Activated naive CD8-positive, alpha-beta T cell treated with anti-CD3 and anti-CD28 coated beads for 36 hours (primary cell): ENCODE measurements at regions not wholly inside any gene's neighbourhood (a gene's known extent, or its start where the extent isn't known, plus 50 kb on each side); places are given as distances from the start of the nearest gene placed in this dataset.

ENCODE experiments used
- DNase-seq: peaks from one replicate; pipeline ENCODE4 v3.0.0; 2021
- H3K27ac Mint-ChIP-seq: one replicate; pipeline ENCODE4 v1.8.0; 2022; ENCODE audit warnings: mild to moderate bottlenecking, moderate library complexity, mixed read lengths
- H3K27me3 Mint-ChIP-seq: one replicate; pipeline ENCODE4 v1.8.0; 2022; ENCODE audit warnings: mild to moderate bottlenecking, mixed read lengths
- H3K36me3 Mint-ChIP-seq: one replicate; pipeline ENCODE4 v1.8.0; 2021; ENCODE audit warnings: mild to moderate bottlenecking, mixed read lengths
- H3K4me1 Mint-ChIP-seq: one replicate; pipeline ENCODE4 v1.8.0; 2021; ENCODE audit warnings: mixed read lengths
- H3K4me3 Mint-ChIP-seq: one replicate; pipeline ENCODE4 v1.8.0; 2022; ENCODE audit warnings: mild to moderate bottlenecking, moderate library complexity, mixed read lengths
- H3K9me3 Mint-ChIP-seq: one replicate; pipeline ENCODE4 v1.8.0; 2022; ENCODE audit warnings: mixed read lengths

- H3K36me3 Mint-ChIP-seq = no peaks in the 10 kb centered on the region
- peaks cover 3% of the 10 kb centered on the region for H3K27me3 Mint-ChIP-seq
- no peak overlapping the region for H3K4me3 Mint-ChIP-seq
- no peaks in the 10 kb centered on the region for H3K9me3 Mint-ChIP-seq
- DNase-seq = no peak
- no peaks in the 10 kb centered on the region for H3K4me1 Mint-ChIP-seq
- H3K27ac Mint-ChIP-seq = no peak overlapping the region
Measured at GRCh38 chr1:29574871-29575270, 338.5 kb downstream of the PTPRU start.

GRCh38 chr1:29569971-29570634 lies 333.8 kb downstream of the PTPRU start:
- Mint-ChIP-seq H3K36me3 (no peaks in the 10 kb centered on the region), H3K9me3 (peaks cover 17% of the 10 kb centered on the region), H3K4me1 (no peaks in the 10 kb centered on the region), H3K4me3 (no peak overlapping the region), H3K27me3 (peaks cover 3% of the 10 kb centered on the region), H3K27ac (no peak overlapping the region)
- no peak for DNase-seq

- Mint-ChIP-seq H3K27ac (no peak overlapping the region), H3K27me3 (no peaks in the 10 kb centered on the region), H3K4me1 (no peaks in the 10 kb centered on the region), H3K4me3 (no peak overlapping the region), H3K9me3 (peaks cover 33% of the 10 kb centered on the region), H3K36me3 (no peaks in the 10 kb centered on the region)
- no peak for DNase-seq
Measured at GRCh38 chr1:29567257-29567656, 330.9 kb downstream of the PTPRU start.

GRCh38 chr1:29565490-29565889 lies 329.2 kb downstream of the PTPRU start:
- H3K4me3 Mint-ChIP-seq = no peak overlapping the region
- DNase-seq = no peak

GRCh38 chr1:29563571-29563970 lies 327.2 kb downstream of the PTPRU start:
- no peak for DNase-seq
- H3K27ac Mint-ChIP-seq = no peak overlapping the region
- peaks cover 34% of the 10 kb centered on the region for H3K9me3 Mint-ChIP-seq
- no peaks in the 10 kb centered on the region for H3K36me3 Mint-ChIP-seq
- no peaks in the 10 kb centered on the region for H3K27me3 Mint-ChIP-seq
- H3K4me1 Mint-ChIP-seq = no peaks in the 10 kb centered on the region
- H3K4me3 Mint-ChIP-seq = no peak overlapping the region

More at GRCh38 chr1:29565490-29565889, 329.2 kb downstream of the PTPRU start:
- Mint-ChIP-seq H3K27ac (no peak overlapping the region), H3K9me3 (peaks cover 34% of the 10 kb centered on the region), H3K4me1 (no peaks in the 10 kb centered on the region), H3K27me3 (no peaks in the 10 kb centered on the region), H3K36me3 (no peaks in the 10 kb centered on the region)

- no peak for DNase-seq
- Mint-ChIP-seq H3K27me3 (no peaks in the 10 kb centered on the region), H3K36me3 (no peaks in the 10 kb centered on the region), H3K27ac (no peak overlapping the region), H3K9me3 (peaks cover 32% of the 10 kb centered on the region), H3K4me1 (no peaks in the 10 kb centered on the region), H3K4me3 (no peak overlapping the region)
Measured at GRCh38 chr1:29563092-29563491, 326.8 kb downstream of the PTPRU start.

- Mint-ChIP-seq H3K4me3 (no peak overlapping the region), H3K4me1 (no peaks in the 10 kb centered on the region), H3K9me3 (peaks cover 11% of the 10 kb centered on the region), H3K27me3 (peaks cover 4% of the 10 kb centered on the region), H3K27ac (no peak overlapping the region), H3K36me3 (no peaks in the 10 kb centered on the region)
- no peak for DNase-seq
Measured at GRCh38 chr1:29559056-29559455, 322.7 kb downstream of the PTPRU start.

- Mint-ChIP-seq H3K36me3 (no peaks in the 10 kb centered on the region), H3K9me3 (peaks cover 5% of the 10 kb centered on the region), H3K4me3 (no peak overlapping the region), H3K27me3 (peaks cover 4% of the 10 kb centered on the region), H3K4me1 (no peaks in the 10 kb centered on the region), H3K27ac (no peak overlapping the region)
- no peak for DNase-seq
Measured at GRCh38 chr1:29557701-29558600, 321.6 kb downstream of the PTPRU start.

GRCh38 chr1:29557066-29557465 lies 320.7 kb downstream of the PTPRU start:
- Mint-ChIP-seq H3K9me3 (no peaks in the 10 kb centered on the region), H3K27ac (no peak overlapping the region), H3K36me3 (no peaks in the 10 kb centered on the region), H3K27me3 (peaks cover 4% of the 10 kb centered on the region), H3K4me3 (no peak overlapping the region), H3K4me1 (no peaks in the 10 kb centered on the region)
- no peak for DNase-seq

GRCh38 chr1:29556657-29557056 lies 320.3 kb downstream of the PTPRU start:
- Mint-ChIP-seq H3K36me3 (no peaks in the 10 kb centered on the region), H3K27me3 (peaks cover 4% of the 10 kb centered on the region), H3K9me3 (no peaks in the 10 kb centered on the region), H3K4me3 (no peak overlapping the region), H3K27ac (no peak overlapping the region), H3K4me1 (no peaks in the 10 kb centered on the region)
- no peak for DNase-seq

- H3K27ac Mint-ChIP-seq = no peak overlapping the region
- no peaks in the 10 kb centered on the region for H3K9me3 Mint-ChIP-seq
- H3K36me3 Mint-ChIP-seq = no peaks in the 10 kb centered on the region
- no peaks in the 10 kb centered on the region for H3K4me1 Mint-ChIP-seq
- H3K4me3 Mint-ChIP-seq = no peak overlapping the region
- no peak for DNase-seq
- H3K27me3 Mint-ChIP-seq = peaks cover 4% of the 10 kb centered on the region
Measured at GRCh38 chr1:29555043-29555620, 318.8 kb downstream of the PTPRU start.

- Mint-ChIP-seq H3K9me3 (no peaks in the 10 kb centered on the region), H3K27me3 (peaks cover 4% of the 10 kb centered on the region), H3K4me3 (no peak overlapping the region), H3K27ac (no peak overlapping the region), H3K4me1 (no peaks in the 10 kb centered on the region), H3K36me3 (no peaks in the 10 kb centered on the region)
- no peak for DNase-seq
Measured at GRCh38 chr1:29554208-29554778, 318.0 kb downstream of the PTPRU start.

GRCh38 chr1:29551123-29551936 lies 315.0 kb downstream of the PTPRU start:
- Mint-ChIP-seq H3K27me3 (no peaks in the 10 kb centered on the region), H3K36me3 (no peaks in the 10 kb centered on the region), H3K27ac (no peak overlapping the region), H3K4me3 (no peak overlapping the region), H3K9me3 (no peaks in the 10 kb centered on the region), H3K4me1 (no peaks in the 10 kb centered on the region)
- DNase-seq = no peak

GRCh38 chr1:29550119-29550841 lies 314.0 kb downstream of the PTPRU start:
- Mint-ChIP-seq H3K27ac (no peak overlapping the region), H3K4me3 (no peak overlapping the region), H3K36me3 (no peaks in the 10 kb centered on the region), H3K9me3 (no peaks in the 10 kb centered on the region), H3K27me3 (no peaks in the 10 kb centered on the region), H3K4me1 (no peaks in the 10 kb centered on the region)
- DNase-seq = no peak
